ENCODE measurements at regions not wholly inside any gene's neighbourhood (a gene's known extent, or its start where the extent isn't known, plus 50 kb on each side); places are given as distances from the start of the nearest gene placed in this dataset.

- no peak for DNase-seq (ENCODE audit: low read depth in 2 of 2)
- no peak for TF ChIP-seq CTCF (IDR thresholded peaks at IDR 0.05; ENCODE audit: low read depth, low read length)
- no peak overlapping the region for H3K4me3 ChIP-seq (replicated peaks in 1 of 2; ENCODE audit: low read depth in 2 of 2, low read length in 2 of 2)
These were observed 1058.0 kb upstream of the CNTN5 start for GRCh38 chr11:97962758-97963157.

DNA sequence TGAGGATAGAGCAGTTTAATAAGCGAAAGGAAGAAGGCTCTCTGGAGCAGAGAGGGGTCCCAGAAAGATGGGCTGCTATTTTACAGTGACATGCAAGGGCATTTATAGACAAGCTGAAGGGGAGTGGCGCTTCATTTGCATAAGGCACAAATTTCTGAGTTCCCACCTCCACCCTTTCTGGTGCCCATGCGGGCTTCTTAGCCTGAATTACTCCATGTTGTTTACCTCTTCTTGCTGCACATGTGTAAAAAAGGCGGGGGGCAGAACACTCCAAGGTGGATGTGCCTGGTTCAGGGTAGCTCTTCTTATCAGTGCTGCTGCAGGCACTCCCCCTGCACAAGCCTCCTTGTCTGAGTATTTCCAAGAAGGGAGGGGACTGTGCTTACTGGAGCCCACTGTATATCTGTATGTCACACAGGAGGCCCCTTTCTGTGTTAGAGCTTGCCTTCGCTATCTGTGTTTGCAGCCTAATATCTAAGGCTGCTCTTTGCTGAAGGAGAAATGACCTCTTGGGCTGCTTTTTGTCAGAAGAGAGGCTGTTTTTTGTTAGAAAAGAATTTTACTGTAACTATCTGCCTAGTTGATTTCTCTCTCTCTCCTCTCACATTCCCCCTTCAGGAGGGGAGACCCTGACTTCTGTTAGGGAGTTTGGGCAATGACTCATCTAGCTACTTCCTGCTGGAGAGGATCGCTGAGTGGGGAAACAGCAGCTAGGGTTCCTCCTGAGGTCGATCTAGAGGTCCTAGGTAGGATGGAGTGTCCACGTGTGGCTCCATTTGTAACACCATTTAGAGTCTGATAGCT lies 1057.0 kb upstream of the CNTN5 start:
- no peak overlapping the region for H3K4me3 ChIP-seq (replicated peaks in 1 of 2; ENCODE audit: low read depth in 2 of 2, low read length in 2 of 2)
- no peak for TF ChIP-seq CTCF (IDR thresholded peaks at IDR 0.05; ENCODE audit: low read depth, low read length)
- DNase-seq (ENCODE audit: low read depth in 2 of 2) = peak; percentile 27 to 46

DNA sequence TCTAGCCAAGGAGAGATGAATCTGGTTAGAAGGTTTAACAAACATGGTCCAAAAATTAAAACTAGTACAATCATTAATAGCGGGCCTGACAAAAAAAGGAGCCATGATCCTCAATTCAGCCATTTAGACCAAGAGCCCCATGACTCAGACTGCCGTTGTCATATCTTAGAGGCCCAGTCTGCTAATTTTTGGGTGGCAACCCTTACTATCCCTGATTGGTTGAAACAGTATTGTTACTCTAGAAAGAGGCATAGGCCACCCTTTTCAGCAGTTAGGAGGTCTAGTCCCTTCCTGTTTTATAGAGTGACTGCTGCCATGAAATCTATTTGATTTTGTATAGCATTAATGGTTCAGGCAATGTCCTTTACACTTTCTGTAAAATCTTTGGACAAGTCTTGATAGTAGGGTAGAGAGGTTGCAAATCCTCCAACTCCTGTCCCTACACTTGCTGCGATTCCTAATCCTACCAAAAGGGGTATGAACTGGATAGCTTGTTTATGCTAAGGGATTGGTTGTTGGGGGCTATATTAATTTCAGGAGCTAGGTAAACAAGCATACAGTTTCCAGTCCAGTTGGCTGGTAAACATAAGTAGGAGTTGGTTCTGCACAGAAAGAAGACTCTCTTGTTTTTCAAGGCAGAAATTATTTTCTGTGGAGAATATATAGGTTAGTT lies 1056.3 kb upstream of the CNTN5 start:
- DNase-seq (ENCODE audit: low read depth in 2 of 2) = no peak
- TF ChIP-seq CTCF (IDR thresholded peaks at IDR 0.05; ENCODE audit: low read depth, low read length) = no peak
- no peak overlapping the region for H3K4me3 ChIP-seq (replicated peaks in 1 of 2; ENCODE audit: low read depth in 2 of 2, low read length in 2 of 2)

GRCh38 chr11:97965849-97966646 lies 1054.7 kb upstream of the CNTN5 start:
- no peak for TF ChIP-seq CTCF (IDR thresholded peaks at IDR 0.05; ENCODE audit: low read depth, low read length)
- H3K4me3 ChIP-seq (replicated peaks in 1 of 2; ENCODE audit: low read depth in 2 of 2, low read length in 2 of 2) = no peak overlapping the region
- peak; percentile 96 to 98 for DNase-seq (ENCODE audit: low read depth in 2 of 2)

GRCh38 chr11:97966901-97967300 lies 1053.8 kb upstream of the CNTN5 start:
- TF ChIP-seq CTCF (IDR thresholded peaks at IDR 0.05; ENCODE audit: low read depth, low read length) = no peak
- no peak overlapping the region for H3K4me3 ChIP-seq (replicated peaks in 1 of 2; ENCODE audit: low read depth in 2 of 2, low read length in 2 of 2)
- no peak for DNase-seq (ENCODE audit: low read depth in 2 of 2)

DNA sequence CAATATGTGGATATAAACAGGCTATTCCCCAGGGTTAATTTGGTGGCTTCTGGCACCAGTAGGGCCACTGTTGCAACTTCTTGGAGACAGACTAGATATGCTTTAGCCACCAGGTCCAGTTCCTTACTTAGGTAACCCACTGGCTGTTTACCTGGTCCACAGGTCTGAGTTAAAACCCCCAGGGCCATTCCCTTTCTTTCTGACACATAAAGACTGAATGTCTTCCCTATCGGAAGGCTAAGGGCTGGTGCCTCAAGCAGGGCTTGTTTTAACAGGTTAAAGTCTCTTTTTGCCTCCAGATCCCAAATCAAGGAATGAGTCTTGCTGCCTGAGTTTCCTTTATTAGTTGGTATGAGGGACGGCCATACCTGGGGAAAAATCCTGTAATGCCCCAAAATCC lies 1052.7 kb upstream of the CNTN5 start:
- no peak for DNase-seq (ENCODE audit: low read depth in 2 of 2)
- no peak for TF ChIP-seq CTCF (IDR thresholded peaks at IDR 0.05; ENCODE audit: low read depth, low read length)
- H3K4me3 ChIP-seq (replicated peaks in 1 of 2; ENCODE audit: low read depth in 2 of 2, low read length in 2 of 2) = no peak overlapping the region
